GM18505 (cell line): ENCODE measurements at regions not wholly inside any gene's neighbourhood (a gene's known extent, or its start where the extent isn't known, plus 50 kb on each side); places are given as distances from the start of the nearest gene placed in this dataset.
"Not testable (repeated sequence)": the region's sequence is repeated elsewhere in the genome, so short reads cannot be mapped to it uniquely, and the experiment has no call there.

Experiments
- ATAC-seq: cut with Tn5 transposase; IDR thresholded peaks from one replicate; pipeline ENCODE4 v1.9.1; 2021; ENCODE audit not compliant: unreplicated experiment
- POLR2A ChIP-seq: IDR thresholded peaks from 4 replicates; pipeline ENCODE4 v1.6.1; 2011; ENCODE audit warnings: borderline replicate concordance; ENCODE audit not compliant: insufficient read depth, insufficient read length; ENCODE audit errors: extremely low read depth

GRCh38 chr12:75814851-75815754, 216.5 kb downstream of the PHLDA1 start:
- ATAC-seq, result peak; percentile 51
- no peak for TF ChIP-seq POLR2A

GRCh38 chr12:75813072-75813471, 218.5 kb downstream of the PHLDA1 start:
- no peak for TF ChIP-seq POLR2A

GRCh38 chr12:75812271-75813018, 219.1 kb downstream of the PHLDA1 start:
- ATAC-seq, result no peak
- no peak for TF ChIP-seq POLR2A

More at GRCh38 chr12:75813072-75813471, 218.5 kb downstream of the PHLDA1 start:
- peak; percentile 51 for ATAC-seq

GRCh38 chr12:75809746-75810145, 221.8 kb downstream of the PHLDA1 start:
- no peak for TF ChIP-seq POLR2A
- no peak for ATAC-seq

GRCh38 chr12:75807494-75807893, 224.1 kb downstream of the PHLDA1 start:
- no peak for ATAC-seq
- TF ChIP-seq POLR2A, result no peak

GRCh38 chr12:75805905-75806304, 225.7 kb downstream of the PHLDA1 start:
- no peak for ATAC-seq
- TF ChIP-seq POLR2A, result no peak

- TF ChIP-seq POLR2A, result no peak
Measured at GRCh38 chr12:75805320-75805719, 226.3 kb downstream of the PHLDA1 start.

GRCh38 chr12:75798136-75798926, 233.2 kb downstream of the PHLDA1 start:
- no peak for TF ChIP-seq POLR2A
- ATAC-seq, result no peak

More at GRCh38 chr12:75805320-75805719, 226.3 kb downstream of the PHLDA1 start:
- ATAC-seq, result no peak

- ATAC-seq, result no peak
- no peak for TF ChIP-seq POLR2A
Measured at GRCh38 chr12:75795125-75795524, 236.5 kb downstream of the PHLDA1 start.

- no peak for ATAC-seq
- no peak for TF ChIP-seq POLR2A
Measured at GRCh38 chr12:75792687-75793086, 238.9 kb downstream of the PHLDA1 start.

GRCh38 chr12:75790219-75790618, 241.4 kb downstream of the PHLDA1 start:
- ATAC-seq, result no peak
- no peak for TF ChIP-seq POLR2A

- ATAC-seq, result not testable (repeated sequence)
Measured at GRCh38 chr12:75787146-75787545, 244.4 kb downstream of the PHLDA1 start.

- TF ChIP-seq POLR2A, result no peak
- no peak for ATAC-seq
Measured at GRCh38 chr12:75786070-75786469, 245.5 kb downstream of the PHLDA1 start.
